ENCODE measurements at regions not wholly inside any gene's neighbourhood (a gene's known extent, or its start where the extent isn't known, plus 50 kb on each side); places are given as distances from the start of the nearest gene placed in this dataset.

- no peak overlapping the region for H3K27ac ChIP-seq (ENCODE audit: control insufficient read depth, insufficient read depth, low read length)
Measured at GRCh38 chr7:9854605-9855004, 1119.1 kb upstream of the PHF14 start.

DNA sequence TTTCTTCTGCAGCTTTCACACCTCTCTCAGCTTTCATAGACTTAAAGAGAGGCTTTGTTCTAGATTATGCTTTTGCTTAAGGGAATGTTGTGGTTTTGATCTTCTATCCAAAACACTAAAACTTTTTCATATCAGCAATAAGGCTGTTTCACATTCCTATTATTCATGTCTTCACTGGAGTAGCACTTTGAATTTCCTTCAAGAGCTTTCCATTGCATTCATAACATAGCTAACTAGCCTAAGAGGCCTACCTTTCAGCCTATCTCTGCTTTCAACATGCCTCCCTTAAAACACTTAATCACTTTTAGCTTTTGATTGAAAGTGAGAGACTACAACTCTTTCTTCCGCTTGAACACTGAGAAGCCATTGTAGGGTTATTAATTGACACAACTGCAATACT is 1117.0 kb upstream of the PHF14 start:
- H4K20me1 ChIP-seq (ENCODE audit: control insufficient read depth, extremely low read depth, insufficient read depth, low read length), result no peaks in the 10 kb centered on the region
- no peaks in the 10 kb centered on the region for H3K27me3 ChIP-seq (ENCODE audit: control insufficient read depth, extremely low read depth, insufficient read depth, low read length)
- H3K36me3 ChIP-seq (ENCODE audit: control insufficient read depth in 2 of 2, extremely low read depth in 1 of 2, insufficient read depth in 2 of 2, low read length in 2 of 2), result no peaks in the 10 kb centered on the region
- H2AFZ ChIP-seq (ENCODE audit: control insufficient read depth, low read length), result no peak overlapping the region
- no peak overlapping the region for H3K4me2 ChIP-seq (ENCODE audit: control insufficient read depth, extremely low read depth, insufficient read depth, low read depth, low read length)
- TF ChIP-seq EZH2 (IDR thresholded peaks at IDR 0.05; ENCODE audit: low read length), result no peak
- TF ChIP-seq, protein P1, sequence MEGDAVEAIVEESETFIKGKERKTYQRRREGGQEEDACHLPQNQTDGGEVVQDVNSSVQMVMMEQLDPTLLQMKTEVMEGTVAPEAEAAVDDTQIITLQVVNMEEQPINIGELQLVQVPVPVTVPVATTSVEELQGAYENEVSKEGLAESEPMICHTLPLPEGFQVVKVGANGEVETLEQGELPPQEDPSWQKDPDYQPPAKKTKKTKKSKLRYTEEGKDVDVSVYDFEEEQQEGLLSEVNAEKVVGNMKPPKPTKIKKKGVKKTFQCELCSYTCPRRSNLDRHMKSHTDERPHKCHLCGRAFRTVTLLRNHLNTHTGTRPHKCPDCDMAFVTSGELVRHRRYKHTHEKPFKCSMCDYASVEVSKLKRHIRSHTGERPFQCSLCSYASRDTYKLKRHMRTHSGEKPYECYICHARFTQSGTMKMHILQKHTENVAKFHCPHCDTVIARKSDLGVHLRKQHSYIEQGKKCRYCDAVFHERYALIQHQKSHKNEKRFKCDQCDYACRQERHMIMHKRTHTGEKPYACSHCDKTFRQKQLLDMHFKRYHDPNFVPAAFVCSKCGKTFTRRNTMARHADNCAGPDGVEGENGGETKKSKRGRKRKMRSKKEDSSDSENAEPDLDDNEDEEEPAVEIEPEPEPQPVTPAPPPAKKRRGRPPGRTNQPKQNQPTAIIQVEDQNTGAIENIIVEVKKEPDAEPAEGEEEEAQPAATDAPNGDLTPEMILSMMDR (optimal IDR thresholded peaks at IDR 0.05 in 1 of 3, IDR thresholded peaks at IDR 0.05 in 1 of 3, conservative IDR thresholded peaks at IDR 0.05 in 1 of 3; ENCODE audit: extremely low read depth in 1 of 3, insufficient read depth in 2 of 3, low read length in 3 of 3), result no peak
- H3K9me1 ChIP-seq (ENCODE audit: control insufficient read depth, extremely low read depth, insufficient read depth, low read length), result no peaks in the 10 kb centered on the region
- H3K79me2 ChIP-seq (ENCODE audit: control insufficient read depth, insufficient read depth, low read length), result no peaks in the 10 kb centered on the region
- no peak for FAIRE-seq
- dilution Hi-C loops (cut with MboI; ENCODE audit: extremely low pct_ligation_motif_present, low sequenced_read_pairs), result no loop called here
- no peak for DNase-seq (ENCODE audit: low read depth, low spot score)
- H3K4me3 ChIP-seq (ENCODE audit: control insufficient read depth in 2 of 3, extremely low read depth in 1 of 3, insufficient read depth in 2 of 3, low read depth in 1 of 3, low read length in 3 of 3), result no peak overlapping the region
- no peaks in the 10 kb centered on the region for H3K4me1 ChIP-seq (ENCODE audit: control insufficient read depth, extremely low read depth, insufficient read depth, low read length)
- no peak overlapping the region for H3K27ac ChIP-seq (ENCODE audit: control insufficient read depth, insufficient read depth, low read length)
- H3K9me3 ChIP-seq (ENCODE audit: control insufficient read depth, low read depth, low read length), result no peaks in the 10 kb centered on the region
- no peak overlapping the region for H3K9ac ChIP-seq (ENCODE audit: control insufficient read depth, extremely low read depth, insufficient read depth, low read length)

More at GRCh38 chr7:9854605-9855004, 1119.1 kb upstream of the PHF14 start:
- Histone ChIP-seq H3K4me3 (ENCODE audit: control insufficient read depth in 2 of 3, extremely low read depth in 1 of 3, insufficient read depth in 2 of 3, low read depth in 1 of 3, low read length in 3 of 3) (no peak overlapping the region), H3K9ac (ENCODE audit: control insufficient read depth, extremely low read depth, insufficient read depth, low read length) (no peak overlapping the region), H2AFZ (ENCODE audit: control insufficient read depth, low read length) (no peak overlapping the region), H3K27me3 (ENCODE audit: control insufficient read depth, extremely low read depth, insufficient read depth, low read length) (no peaks in the 10 kb centered on the region), H3K9me3 (ENCODE audit: control insufficient read depth, low read depth, low read length) (no peaks in the 10 kb centered on the region), H4K20me1 (ENCODE audit: control insufficient read depth, extremely low read depth, insufficient read depth, low read length) (no peaks in the 10 kb centered on the region), H3K9me1 (ENCODE audit: control insufficient read depth, extremely low read depth, insufficient read depth, low read length) (no peaks in the 10 kb centered on the region), H3K79me2 (ENCODE audit: control insufficient read depth, insufficient read depth, low read length) (no peaks in the 10 kb centered on the region), H3K36me3 (ENCODE audit: control insufficient read depth in 2 of 2, extremely low read depth in 1 of 2, insufficient read depth in 2 of 2, low read length in 2 of 2) (no peaks in the 10 kb centered on the region), H3K4me1 (ENCODE audit: control insufficient read depth, extremely low read depth, insufficient read depth, low read length) (no peaks in the 10 kb centered on the region), H3K4me2 (ENCODE audit: control insufficient read depth, extremely low read depth, insufficient read depth, low read depth, low read length) (no peak overlapping the region)
- DNase-seq (ENCODE audit: low read depth, low spot score) (no peak), FAIRE-seq (no peak)
- dilution Hi-C loops (cut with MboI; ENCODE audit: extremely low pct_ligation_motif_present, low sequenced_read_pairs), result no loop called here
- TF ChIP-seq, protein P1 (optimal IDR thresholded peaks at IDR 0.05 in 1 of 3, IDR thresholded peaks at IDR 0.05 in 1 of 3, conservative IDR thresholded peaks at IDR 0.05 in 1 of 3; ENCODE audit: extremely low read depth in 1 of 3, insufficient read depth in 2 of 3, low read length in 3 of 3), result no peak
- TF ChIP-seq EZH2 (IDR thresholded peaks at IDR 0.05; ENCODE audit: low read length), result no peak

All from keratinocyte (primary cell).